Muscle of arm (tissue), 1 donor: ENCODE measurements at regions not wholly inside any gene's neighbourhood (a gene's known extent, or its start where the extent isn't known, plus 50 kb on each side); places are given as distances from the start of the nearest gene placed in this dataset.
A peak's percentile ranks its signal among the peaks of the same experiment; 100 is the strongest.
"Not testable (repeated sequence)": the region's sequence is repeated elsewhere in the genome, so short reads cannot be mapped to it uniquely, and the experiment has no call there.

Source experiments
- DNase-seq: peaks from one replicate; pipeline ENCODE4 v3.0.0-alpha.2; 2013

GRCh38 chr16:13718748-13719147, 201.2 kb upstream of the ERCC4 start:
- DNase-seq, result no peak

DNA sequence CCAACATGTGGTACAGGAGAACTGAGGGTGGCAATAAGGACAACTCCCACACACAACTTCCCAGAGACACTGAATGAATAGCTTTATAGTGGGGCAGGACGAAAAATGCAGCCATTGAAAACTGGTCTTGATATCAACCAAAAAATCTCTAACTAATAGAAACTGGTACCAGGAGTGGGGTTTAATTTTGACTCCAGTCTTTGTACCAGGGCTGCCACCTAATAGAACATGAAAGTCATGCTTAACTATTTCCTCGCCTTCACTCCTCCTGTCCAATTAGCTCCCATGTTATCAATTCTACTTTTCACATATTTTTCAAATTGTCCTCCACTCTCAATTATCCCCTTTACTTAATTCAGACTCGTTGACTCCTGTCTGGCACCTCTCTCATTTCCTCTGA, 192.0 kb upstream of the ERCC4 start:
- DNase-seq, result no peak

DNA sequence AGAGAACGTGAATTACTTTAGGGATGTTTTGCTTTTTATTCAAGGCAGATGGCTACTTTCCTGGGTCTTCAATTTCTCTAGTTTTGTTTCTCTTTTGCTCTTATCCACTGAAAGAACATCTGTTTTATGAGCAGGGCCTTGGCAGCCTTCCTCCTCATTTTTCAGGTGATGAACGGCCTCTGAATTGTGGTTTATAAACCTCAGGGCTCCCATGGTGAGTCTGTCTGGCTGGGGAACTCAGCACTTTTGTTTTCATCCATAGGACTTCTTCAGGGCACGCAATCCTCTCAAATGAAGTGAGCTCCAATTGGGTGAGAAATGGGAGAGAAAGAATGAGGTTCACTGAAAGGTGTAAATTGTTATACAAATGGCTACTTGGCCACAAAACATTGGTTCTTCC, 186.4 kb upstream of the ERCC4 start:
- peak; percentile 26 for DNase-seq

- DNase-seq, result not testable (repeated sequence)
These were observed 180.2 kb upstream of the ERCC4 start for GRCh38 chr16:13739621-13740373.

GRCh38 chr16:13742928-13743327, 177.0 kb upstream of the ERCC4 start:
- DNase-seq, result no peak

GRCh38 chr16:13743571-13743970, 176.4 kb upstream of the ERCC4 start:
- DNase-seq, result no peak

- no peak for DNase-seq
These were observed 163.4 kb upstream of the ERCC4 start for GRCh38 chr16:13756411-13757140.

- DNase-seq, result no peak
These were observed 153.6 kb upstream of the ERCC4 start for GRCh38 chr16:13766334-13766733.

DNA sequence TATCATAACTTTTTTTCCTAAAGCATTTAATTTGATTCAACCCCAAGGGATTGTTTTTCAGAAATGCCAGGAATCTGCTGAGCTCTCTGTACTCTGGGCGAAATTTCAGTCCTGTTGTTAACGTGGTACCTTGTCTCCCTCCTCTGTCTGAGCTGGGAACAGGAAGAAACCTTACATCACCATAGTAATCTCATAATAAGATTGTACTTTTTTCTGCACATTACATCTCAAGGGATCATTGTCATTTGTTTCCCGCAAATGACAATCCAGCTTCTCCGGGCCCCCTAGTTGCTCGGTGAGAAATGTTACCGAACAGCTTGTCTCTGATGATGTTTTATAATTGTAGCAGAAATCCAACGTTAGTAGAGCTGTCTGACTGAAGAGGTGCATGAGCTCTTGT, 152.7 kb upstream of the ERCC4 start:
- no peak for DNase-seq

DNA sequence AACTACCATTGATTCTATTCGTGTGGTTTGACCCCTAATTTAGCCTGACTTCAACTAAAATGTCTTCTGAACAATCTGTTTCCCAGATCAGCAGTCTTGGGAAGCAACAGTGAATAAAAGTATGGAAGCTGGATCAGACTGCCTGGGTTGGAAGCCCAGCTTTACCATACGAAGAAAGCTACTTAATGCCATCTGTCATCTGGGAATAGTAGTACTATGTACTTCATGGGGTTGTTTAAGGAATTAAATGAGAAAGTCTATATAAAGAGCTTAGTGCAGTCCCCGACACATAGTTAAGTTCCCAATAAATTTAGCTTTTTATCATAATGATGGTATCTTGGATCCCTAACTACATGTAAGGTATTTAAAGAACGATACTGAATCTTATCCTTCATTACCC, 151.5 kb upstream of the ERCC4 start:
- no peak for DNase-seq

GRCh38 chr16:13770436-13770835, 149.5 kb upstream of the ERCC4 start:
- no peak for DNase-seq

- no peak for DNase-seq
These were observed 147.2 kb upstream of the ERCC4 start for GRCh38 chr16:13772782-13773181.

GRCh38 chr16:13779676-13780075, 140.3 kb upstream of the ERCC4 start:
- DNase-seq, result no peak

GRCh38 chr16:13780406-13781168, 139.4 kb upstream of the ERCC4 start:
- DNase-seq, result no peak

- DNase-seq, result no peak
These were observed 138.8 kb upstream of the ERCC4 start for GRCh38 chr16:13781169-13781564.

GRCh38 chr16:13781575-13782338, 138.2 kb upstream of the ERCC4 start:
- peak; percentile 41 for DNase-seq

GRCh38 chr16:13791095-13791494, 128.9 kb upstream of the ERCC4 start:
- DNase-seq, result no peak

DNA sequence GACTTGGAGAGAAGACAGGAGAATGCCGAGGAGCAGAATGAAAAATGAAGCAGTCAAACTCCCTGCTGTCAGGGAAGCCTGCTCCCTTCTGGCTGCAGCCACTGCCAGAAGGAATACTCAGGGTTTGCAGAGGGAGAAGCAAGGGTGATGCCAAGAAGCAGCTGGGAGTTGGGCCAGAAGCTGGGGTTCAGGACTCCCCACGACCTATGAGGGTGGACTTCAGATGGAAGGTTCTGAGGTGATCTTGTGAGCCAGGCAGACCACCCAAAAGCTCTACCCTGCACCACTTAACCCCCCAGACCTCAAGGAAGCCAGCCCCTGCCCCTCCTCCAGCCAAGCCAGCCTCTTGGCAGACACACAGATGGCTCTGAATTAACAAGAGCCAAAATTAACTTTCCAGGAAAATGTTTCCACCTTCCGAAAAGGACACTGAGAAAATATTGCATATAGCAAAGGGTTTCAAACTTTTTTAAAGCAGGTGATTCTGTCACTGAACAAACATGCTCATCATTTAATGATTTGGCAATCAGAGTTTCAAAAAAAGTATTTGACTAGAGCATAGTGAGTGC, 126.0 kb upstream of the ERCC4 start:
- DNase-seq, result peak; percentile 46

DNA sequence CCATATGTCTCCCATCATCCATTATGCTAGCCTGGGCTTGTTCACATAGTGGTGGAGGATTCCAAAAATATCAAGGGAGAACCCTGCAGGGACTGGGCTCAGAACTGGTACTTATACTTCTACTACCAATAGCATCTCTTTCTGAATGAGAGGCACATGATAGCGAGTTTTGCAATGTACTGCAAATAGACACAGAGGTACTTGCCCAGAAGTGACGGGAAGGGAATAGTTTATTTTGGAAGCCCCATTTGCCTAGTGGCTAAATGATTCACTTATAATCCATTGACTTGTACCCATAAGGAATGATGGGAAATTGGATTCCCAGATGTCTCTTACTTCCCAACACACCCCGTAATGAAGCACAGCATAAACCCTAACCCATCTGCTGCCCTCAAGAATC, 124.8 kb upstream of the ERCC4 start:
- DNase-seq, result no peak

DNA sequence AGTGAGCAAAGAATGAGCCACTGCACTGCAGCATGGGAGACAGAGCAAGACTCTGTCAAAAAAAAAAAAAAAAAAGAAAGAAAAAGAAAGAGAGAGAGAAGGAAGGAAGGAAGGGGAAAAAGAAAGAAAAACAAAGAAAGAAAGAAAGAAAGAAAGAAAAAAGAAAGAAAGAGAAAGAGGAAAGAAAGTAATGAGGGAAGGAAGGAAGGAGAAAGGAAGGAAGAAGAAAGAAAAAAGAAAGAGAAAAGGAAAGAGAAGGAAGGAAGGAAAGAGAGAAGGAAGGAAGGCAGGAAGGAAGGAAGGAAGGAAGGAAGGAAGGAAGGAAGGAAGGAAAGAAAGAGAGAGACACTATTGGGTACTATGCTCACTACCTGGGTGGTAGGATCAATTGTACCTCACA, 122.2 kb upstream of the ERCC4 start:
- DNase-seq, result no peak

DNA sequence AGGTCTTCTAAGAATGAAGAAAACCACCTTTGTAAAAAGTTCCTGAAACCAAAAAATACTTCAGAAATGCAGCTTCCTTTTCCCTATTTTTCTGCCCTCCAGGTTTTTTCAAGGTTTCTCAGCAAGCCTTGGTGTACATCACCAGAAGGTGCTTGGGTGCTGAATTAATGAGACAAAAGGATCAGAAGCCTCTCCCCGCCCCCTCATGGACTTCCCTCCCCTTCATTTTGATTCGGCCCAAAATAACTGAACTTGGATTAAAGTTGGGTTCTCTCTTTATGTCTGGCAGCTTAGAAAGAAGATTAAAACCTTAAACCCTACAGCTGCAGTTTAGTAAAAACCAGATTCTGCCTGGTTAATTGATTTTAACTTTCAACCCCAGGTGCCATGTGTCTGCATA, 121.7 kb upstream of the ERCC4 start:
- no peak for DNase-seq

DNA sequence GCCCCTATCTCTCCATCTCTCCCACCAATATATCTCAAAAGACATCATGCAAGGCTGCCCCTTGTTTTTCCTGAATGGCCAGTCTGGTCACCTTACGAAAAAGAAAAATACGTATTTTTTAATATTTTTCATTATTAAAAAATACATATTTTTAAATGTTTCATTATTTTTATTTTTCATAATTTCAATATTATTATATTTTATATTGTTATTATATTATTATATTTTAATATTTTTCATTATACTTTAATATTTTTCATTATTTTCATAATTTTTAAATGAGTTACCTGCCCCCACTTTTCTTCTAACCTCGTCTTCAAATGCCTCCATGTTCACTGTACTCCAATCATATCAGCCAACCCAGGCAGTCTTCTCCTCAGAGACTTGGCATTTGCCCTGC, 116.0 kb upstream of the ERCC4 start:
- DNase-seq, result no peak
